Mesenchymal stem cell (in vitro differentiated cells and primary cell): ENCODE measurements at regions not wholly inside any gene's neighbourhood (a gene's known extent, or its start where the extent isn't known, plus 50 kb on each side); places are given as distances from the start of the nearest gene placed in this dataset.

Experiments
- DNase-seq: peaks from one replicate; pipeline ENCODE4 v3.0.0-alpha.2; 2013
- H2AFZ ChIP-seq: one replicate; pipeline ENCODE4 v1.6.1; 2013; ENCODE audit warnings: low read depth, mild to moderate bottlenecking, control low read depth, inconsistent platforms, low read length, moderate library complexity
- H2AK5ac ChIP-seq: 2 replicates; pipeline ENCODE4 v1.6.1; 2013; ENCODE audit warnings: low read length, moderate library complexity, mild to moderate bottlenecking, inconsistent platforms; ENCODE audit not compliant: severe bottlenecking
- H2BK120ac ChIP-seq: one replicate; pipeline ENCODE4 v1.6.1; 2013; ENCODE audit warnings: low read depth, mild to moderate bottlenecking, inconsistent platforms, low read length, moderate library complexity
- H2BK12ac ChIP-seq, 2 experiments: one replicate each; pipeline ENCODE4 v1.6.1; 2013; ENCODE audit warnings: inconsistent platforms in 2 of 2, low read length in 2 of 2, mild to moderate bottlenecking in 2 of 2, moderate library complexity in 2 of 2, control low read depth in 1 of 2
- H2BK15ac ChIP-seq: one replicate; pipeline ENCODE4 v1.6.1; 2013; ENCODE audit warnings: mild to moderate bottlenecking, low read depth, inconsistent platforms; ENCODE audit not compliant: poor library complexity, severe bottlenecking
- H2BK5ac ChIP-seq: 2 replicates; pipeline ENCODE4 v1.6.1; 2013; ENCODE audit warnings: low read depth, mild to moderate bottlenecking, low read length, control low read depth, inconsistent platforms; ENCODE audit not compliant: poor library complexity, severe bottlenecking
- H3K14ac ChIP-seq, 2 experiments: one replicate each; pipeline ENCODE4 v1.6.1; 2013; ENCODE audit warnings: inconsistent platforms in 2 of 2, low read length in 2 of 2, control low read depth in 1 of 2, mild to moderate bottlenecking in 1 of 2, moderate library complexity in 1 of 2
- H3K18ac ChIP-seq, 2 experiments: one replicate each; pipeline ENCODE4 v1.6.1; 2013; ENCODE audit warnings: inconsistent platforms in 2 of 2, low read length in 2 of 2, control low read depth in 1 of 2, low read depth in 1 of 2, mild to moderate bottlenecking in 1 of 2
- H3K23ac ChIP-seq, 2 experiments: one replicate each; pipeline ENCODE4 v1.6.1; 2013; ENCODE audit warnings: inconsistent platforms in 2 of 2, low read length in 2 of 2, mild to moderate bottlenecking in 2 of 2, moderate library complexity in 2 of 2, control low read depth in 1 of 2
- H3K27ac ChIP-seq: 2 replicates; pipeline ENCODE4 v1.5.1; 2013; ENCODE audit warnings: mild to moderate bottlenecking, moderate library complexity, low read length, control low read depth, inconsistent platforms; ENCODE audit not compliant: poor library complexity, severe bottlenecking
- H3K27me3 ChIP-seq, 2 experiments: 2 replicates each; pipeline versions ENCODE4 v1.6.1 to v1.7.0; 2013; ENCODE audit warnings: low read length in 2 of 2, mild to moderate bottlenecking in 2 of 2, moderate library complexity in 2 of 2, control low read depth in 1 of 2, inconsistent platforms in 1 of 2; ENCODE audit not compliant: control insufficient read depth in 1 of 2, insufficient read depth in 1 of 2
- H3K36me3 ChIP-seq, 2 experiments: 2 replicates each; pipeline versions ENCODE4 v1.6.1 to v1.7.0; 2013; ENCODE audit warnings: low read length in 2 of 2, control low read depth in 1 of 2, inconsistent platforms in 1 of 2, low read depth in 1 of 2, mild to moderate bottlenecking in 1 of 2; ENCODE audit not compliant: insufficient read depth in 2 of 2, control insufficient read depth in 1 of 2
- H3K4ac ChIP-seq, 2 experiments: one replicate each; pipeline ENCODE4 v1.6.1; 2013; ENCODE audit warnings: inconsistent platforms in 2 of 2, low read length in 2 of 2, mild to moderate bottlenecking in 2 of 2, moderate library complexity in 2 of 2, control low read depth in 1 of 2, low read depth in 1 of 2
- H3K4me1 ChIP-seq: 2 replicates; pipeline ENCODE4 v1.6.1; 2013; ENCODE audit warnings: low read depth, low read length, control low read depth; ENCODE audit not compliant: control insufficient read depth, insufficient read depth
- H3K4me2 ChIP-seq: 2 replicates; pipeline ENCODE4 v1.6.1; 2013; ENCODE audit warnings: low read length, mild to moderate bottlenecking, inconsistent platforms; ENCODE audit not compliant: poor library complexity, severe bottlenecking
- H3K4me3 ChIP-seq, 2 experiments: 2 replicates each; pipeline versions ENCODE4 v1.5.1 to v1.7.0; 2013; ENCODE audit warnings: low read length in 2 of 2, mild to moderate bottlenecking in 2 of 2, control low read depth in 1 of 2, low read depth in 1 of 2; ENCODE audit not compliant: insufficient read depth in 1 of 2
- H3K79me1 ChIP-seq: replicated peaks from 2 replicates; pipeline ENCODE4 v1.6.1; 2013; ENCODE audit warnings: mild to moderate bottlenecking, control low read depth, low read length, inconsistent platforms; ENCODE audit not compliant: poor library complexity, severe bottlenecking
- H3K9ac ChIP-seq: 2 replicates; pipeline ENCODE4 v1.7.0; 2013; ENCODE audit warnings: mild to moderate bottlenecking, low read length, moderate library complexity
- H3K9me3 ChIP-seq: 2 replicates; pipeline ENCODE4 v1.7.0; 2013; ENCODE audit warnings: mild to moderate bottlenecking, low read length; ENCODE audit not compliant: control insufficient read depth
- H4K8ac ChIP-seq: one replicate; pipeline ENCODE4 v1.6.1; 2013; ENCODE audit warnings: inconsistent platforms, mild to moderate bottlenecking, low read length, moderate library complexity
- H4K91ac ChIP-seq: one replicate; pipeline ENCODE4 v1.6.1; 2013; ENCODE audit warnings: mild to moderate bottlenecking, low read length, inconsistent platforms
- WGBS: methylation state at CpG from one replicate; pipeline ENCODE4 v1.1.7; 2013; ENCODE audit warnings: mixed read lengths; 5-methylcytosine and 5-hydroxymethylcytosine counted together

- no peak overlapping the region for H4K8ac ChIP-seq
- H2BK12ac ChIP-seq: no peak overlapping the region
- no peak overlapping the region for H3K23ac ChIP-seq
- H2AK5ac ChIP-seq: no peak overlapping the region
- no peak overlapping the region for H2AFZ ChIP-seq
- H3K27me3 ChIP-seq: no peaks in the 10 kb centered on the region
- WGBS: 63% methylated on average over 1 of the region's 4 CpGs
- no peaks in the 10 kb centered on the region for H3K36me3 ChIP-seq
- H3K27ac ChIP-seq: no peak overlapping the region
- no peaks in the 10 kb centered on the region for H3K9me3 ChIP-seq
- H2BK5ac ChIP-seq: no peak overlapping the region
- no peaks in the 10 kb centered on the region for H3K79me1 ChIP-seq
- H3K4me1 ChIP-seq: no peaks in the 10 kb centered on the region
- H2BK120ac ChIP-seq: no peak overlapping the region
- no peak overlapping the region for H3K4me2 ChIP-seq
- H3K9ac ChIP-seq: no peak overlapping the region
- DNase-seq: no peak
- H3K4ac ChIP-seq: no peak overlapping the region
- H3K4me3 ChIP-seq: no peak overlapping the region
- H3K14ac ChIP-seq: no peak overlapping the region
- H3K18ac ChIP-seq: no peak overlapping the region
- H4K91ac ChIP-seq: no peak overlapping the region
- no peak overlapping the region for H2BK15ac ChIP-seq
Observed at GRCh38 chr13:60798503-60798902, 401.5 kb downstream of the TDRD3 start.

- no peak overlapping the region for H3K27ac ChIP-seq
- WGBS: 82% methylated on average over 1 of the region's 2 CpGs
- H4K91ac ChIP-seq: no peak overlapping the region
- H2AFZ ChIP-seq: no peak overlapping the region
- no peak overlapping the region for H3K4me2 ChIP-seq
- H2BK5ac ChIP-seq: no peak overlapping the region
- no peak overlapping the region for H3K4me3 ChIP-seq
- H3K23ac ChIP-seq: no peak overlapping the region
- H3K4me1 ChIP-seq: no peaks in the 10 kb centered on the region
- no peaks in the 10 kb centered on the region for H3K27me3 ChIP-seq
- no peak overlapping the region for H2AK5ac ChIP-seq
- no peak overlapping the region for H3K18ac ChIP-seq
- H4K8ac ChIP-seq: no peak overlapping the region
- no peak overlapping the region for H3K14ac ChIP-seq
- H2BK15ac ChIP-seq: no peak overlapping the region
- no peaks in the 10 kb centered on the region for H3K9me3 ChIP-seq
- H3K9ac ChIP-seq: no peak overlapping the region
- H3K36me3 ChIP-seq: no peaks in the 10 kb centered on the region
- no peak overlapping the region for H2BK12ac ChIP-seq
- no peaks in the 10 kb centered on the region for H3K79me1 ChIP-seq
- no peak overlapping the region for H3K4ac ChIP-seq
- no peak for DNase-seq
- H2BK120ac ChIP-seq: no peak overlapping the region
Observed at GRCh38 chr13:60797112-60797511, 400.1 kb downstream of the TDRD3 start.

DNA sequence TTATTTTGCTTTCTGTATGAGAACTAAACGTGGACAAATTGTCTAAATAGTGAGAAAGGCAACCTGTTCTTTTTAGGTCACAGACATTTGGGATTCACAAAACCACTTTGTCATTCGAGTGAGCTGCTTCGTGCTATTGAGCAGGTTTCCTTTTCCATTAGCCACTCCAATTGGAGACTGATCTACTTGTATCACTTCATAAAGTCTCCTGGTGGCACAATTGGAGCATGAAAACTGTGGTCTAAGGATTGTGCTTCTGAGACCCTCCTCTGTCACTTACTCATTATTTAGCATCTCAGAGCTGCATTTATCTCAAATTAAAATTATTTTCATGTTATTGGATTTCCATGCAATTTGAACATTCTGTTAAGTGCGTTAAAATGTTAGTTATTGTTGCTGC lies 397.7 kb downstream of the TDRD3 start:
- Histone ChIP-seq H3K9me3 (no peaks in the 10 kb centered on the region), H4K91ac (no peak overlapping the region), H2BK15ac (no peak overlapping the region), H3K18ac (no peak overlapping the region), H3K4ac (no peak overlapping the region), H3K23ac (no peak overlapping the region), H3K79me1 (no peaks in the 10 kb centered on the region), H4K8ac (no peak overlapping the region), H2AFZ (no peak overlapping the region), H2BK5ac (no peak overlapping the region), H2BK120ac (no peak overlapping the region), H3K27me3 (no peaks in the 10 kb centered on the region), H3K9ac (no peak overlapping the region), H3K4me1 (no peaks in the 10 kb centered on the region), H3K4me3 (no peak overlapping the region), H3K4me2 (no peak overlapping the region), H2AK5ac (no peak overlapping the region), H3K36me3 (no peaks in the 10 kb centered on the region), H2BK12ac (no peak overlapping the region), H3K14ac (no peak overlapping the region), H3K27ac (no peak overlapping the region)
- no peak for DNase-seq
- 83% methylated on average over 3 of the region's 4 CpGs for WGBS

DNA sequence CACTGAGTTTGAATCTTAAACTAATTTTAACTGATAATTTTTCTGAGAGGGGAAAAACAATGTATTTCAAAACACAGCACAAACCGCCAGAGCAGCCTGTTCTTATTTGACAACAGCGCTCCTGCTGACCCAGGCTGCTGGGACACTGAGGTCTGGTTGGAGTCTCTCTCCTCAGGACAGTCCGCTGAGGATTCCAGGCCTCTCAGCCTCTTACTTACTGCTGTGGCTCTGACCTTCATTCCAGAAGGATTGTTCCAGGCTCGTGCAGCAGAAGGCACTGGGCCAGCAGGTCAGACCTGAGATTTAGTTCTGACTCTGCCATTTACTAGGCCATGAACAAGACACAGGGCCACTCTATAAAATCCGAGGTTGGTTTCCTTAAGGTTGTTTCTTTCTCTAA lies 393.6 kb downstream of the TDRD3 start:
- Histone ChIP-seq H2AK5ac (no peak overlapping the region), H3K4me3 (no peak overlapping the region), H3K79me1 (no peaks in the 10 kb centered on the region), H3K23ac (no peak overlapping the region), H2BK120ac (no peak overlapping the region), H4K91ac (no peak overlapping the region), H3K27me3 (no peaks in the 10 kb centered on the region), H2BK12ac (no peak overlapping the region), H4K8ac (no peak overlapping the region), H3K27ac (no peak overlapping the region), H3K18ac (no peak overlapping the region), H2AFZ (no peak overlapping the region), H3K9me3 (no peaks in the 10 kb centered on the region), H3K4me2 (no peak overlapping the region), H2BK5ac (no peak overlapping the region), H3K4ac (no peak overlapping the region), H3K36me3 (no peaks in the 10 kb centered on the region), H3K14ac (no peak overlapping the region), H3K4me1 (no peaks in the 10 kb centered on the region), H2BK15ac (no peak overlapping the region), H3K9ac (no peak overlapping the region)
- 69% methylated on average over 4 of the region's 5 CpGs for WGBS
- DNase-seq: no peak
